GM12892 (cell line): ENCODE measurements at regions not wholly inside any gene's neighbourhood (a gene's known extent, or its start where the extent isn't known, plus 50 kb on each side); places are given as distances from the start of the nearest gene placed in this dataset.

ENCODE experiments used
- POLR2A ChIP-seq: IDR thresholded peaks from 2 replicates; pipeline ENCODE4 v1.6.1; 2011; ENCODE audit warnings: low read depth, low read length, control low read depth
- POLR2AphosphoS5 ChIP-seq: IDR thresholded peaks from 2 replicates; pipeline ENCODE4 v1.6.1; 2011; ENCODE audit warnings: low read depth, low read length, control low read depth
- TAF1 ChIP-seq: IDR thresholded peaks from 2 replicates; pipeline ENCODE4 v1.6.1; 2011; ENCODE audit warnings: low read depth, mild to moderate bottlenecking, control low read depth, low read length, borderline replicate concordance

DNA sequence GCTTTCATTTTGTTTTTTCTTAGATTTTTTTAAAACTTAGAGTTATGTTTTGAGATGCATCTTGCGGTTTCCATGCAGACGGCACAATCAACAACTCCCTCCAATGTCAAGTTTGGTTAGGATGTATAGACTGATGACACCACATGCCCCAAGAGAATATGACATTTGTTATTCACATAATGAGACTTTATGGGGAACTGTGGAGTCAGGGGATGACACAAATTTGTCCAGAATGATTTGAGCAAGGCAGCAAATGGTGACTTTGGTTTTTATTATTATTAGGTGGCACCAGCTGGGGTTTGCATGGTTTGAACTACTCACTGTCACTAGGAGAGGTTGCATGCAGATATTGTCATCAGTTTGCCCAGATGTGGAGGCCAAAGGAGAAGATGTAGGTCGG is 461.8 kb upstream of the PRKX start:
- TF ChIP-seq POLR2A (no peak), POLR2AphosphoS5 (no peak), TAF1 (no peak)
